ENCODE measurements at regions not wholly inside any gene's neighbourhood (a gene's known extent, or its start where the extent isn't known, plus 50 kb on each side); places are given as distances from the start of the nearest gene placed in this dataset.

DNA sequence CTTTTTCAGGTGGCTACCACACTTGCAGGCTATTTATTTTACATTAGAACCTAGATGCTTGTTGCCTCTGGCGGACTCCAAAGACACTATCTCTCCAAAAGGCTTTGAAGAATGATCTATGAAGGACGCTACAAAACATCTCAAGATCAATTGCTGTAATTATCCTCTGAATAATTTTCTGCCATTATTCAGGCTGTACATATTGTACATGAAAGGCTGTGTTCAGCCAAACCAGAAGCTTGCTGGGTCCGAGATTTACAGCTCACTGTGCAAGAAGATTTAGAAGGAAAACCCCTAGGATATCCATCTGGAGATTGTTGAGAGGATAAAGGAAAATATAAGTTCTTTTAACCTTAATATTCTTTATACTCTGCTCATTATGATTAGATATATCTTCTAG is 523.6 kb upstream of the PLXNA2 start:
- TF ChIP-seq, protein P1, sequence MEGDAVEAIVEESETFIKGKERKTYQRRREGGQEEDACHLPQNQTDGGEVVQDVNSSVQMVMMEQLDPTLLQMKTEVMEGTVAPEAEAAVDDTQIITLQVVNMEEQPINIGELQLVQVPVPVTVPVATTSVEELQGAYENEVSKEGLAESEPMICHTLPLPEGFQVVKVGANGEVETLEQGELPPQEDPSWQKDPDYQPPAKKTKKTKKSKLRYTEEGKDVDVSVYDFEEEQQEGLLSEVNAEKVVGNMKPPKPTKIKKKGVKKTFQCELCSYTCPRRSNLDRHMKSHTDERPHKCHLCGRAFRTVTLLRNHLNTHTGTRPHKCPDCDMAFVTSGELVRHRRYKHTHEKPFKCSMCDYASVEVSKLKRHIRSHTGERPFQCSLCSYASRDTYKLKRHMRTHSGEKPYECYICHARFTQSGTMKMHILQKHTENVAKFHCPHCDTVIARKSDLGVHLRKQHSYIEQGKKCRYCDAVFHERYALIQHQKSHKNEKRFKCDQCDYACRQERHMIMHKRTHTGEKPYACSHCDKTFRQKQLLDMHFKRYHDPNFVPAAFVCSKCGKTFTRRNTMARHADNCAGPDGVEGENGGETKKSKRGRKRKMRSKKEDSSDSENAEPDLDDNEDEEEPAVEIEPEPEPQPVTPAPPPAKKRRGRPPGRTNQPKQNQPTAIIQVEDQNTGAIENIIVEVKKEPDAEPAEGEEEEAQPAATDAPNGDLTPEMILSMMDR (IDR thresholded peaks at IDR 0.05; ENCODE audit: insufficient read depth, missing control alignments), result no peak
- DNase-seq (ENCODE audit: insufficient read length, low spot score) (no peak), FAIRE-seq (no peak)

DNA sequence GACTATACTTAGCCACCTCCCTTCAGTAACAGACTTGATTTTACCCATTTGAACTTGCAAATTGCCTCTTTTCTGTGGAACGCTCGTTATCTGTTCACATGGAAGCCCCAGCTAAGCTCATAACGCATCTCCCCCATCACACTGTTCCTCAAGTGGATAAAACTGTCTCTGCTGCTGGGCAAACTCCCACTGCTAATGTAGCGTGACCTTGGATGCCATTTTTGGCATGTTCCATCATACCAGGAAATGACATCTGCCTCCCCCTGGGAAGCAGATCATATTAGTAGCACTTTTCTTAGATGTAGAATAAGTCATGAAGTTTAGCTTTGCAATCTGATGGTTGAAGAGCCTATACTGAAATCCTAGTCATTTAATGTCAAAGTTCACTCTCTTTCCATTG is 528.7 kb upstream of the PLXNA2 start:
- FAIRE-seq (no peak), DNase-seq (ENCODE audit: insufficient read length, low spot score) (no peak)
- TF ChIP-seq, protein P1 (IDR thresholded peaks at IDR 0.05; ENCODE audit: insufficient read depth, missing control alignments), result no peak

DNA sequence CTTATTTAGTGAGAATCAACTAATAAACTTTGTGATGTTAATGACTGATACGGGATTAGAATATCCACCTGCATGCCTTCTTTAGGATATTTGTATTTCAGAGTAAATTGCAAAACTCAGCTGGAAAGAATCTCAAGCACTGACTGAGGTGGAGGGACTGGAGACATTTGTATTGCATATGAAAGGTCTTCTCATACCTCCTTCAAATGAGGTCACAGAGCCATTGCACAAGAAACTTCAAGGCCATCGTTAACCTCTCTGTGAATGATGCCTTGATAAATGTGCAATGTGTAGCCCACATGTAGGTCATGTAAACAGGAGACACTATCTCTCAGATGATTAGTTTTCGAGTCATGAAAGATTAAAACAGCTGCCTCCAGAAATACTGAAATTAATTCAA is 531.7 kb upstream of the PLXNA2 start:
- TF ChIP-seq, protein P1 (IDR thresholded peaks at IDR 0.05; ENCODE audit: insufficient read depth, missing control alignments), result no peak
- DNase-seq (ENCODE audit: insufficient read length, low spot score) (no peak), FAIRE-seq (no peak)

DNA sequence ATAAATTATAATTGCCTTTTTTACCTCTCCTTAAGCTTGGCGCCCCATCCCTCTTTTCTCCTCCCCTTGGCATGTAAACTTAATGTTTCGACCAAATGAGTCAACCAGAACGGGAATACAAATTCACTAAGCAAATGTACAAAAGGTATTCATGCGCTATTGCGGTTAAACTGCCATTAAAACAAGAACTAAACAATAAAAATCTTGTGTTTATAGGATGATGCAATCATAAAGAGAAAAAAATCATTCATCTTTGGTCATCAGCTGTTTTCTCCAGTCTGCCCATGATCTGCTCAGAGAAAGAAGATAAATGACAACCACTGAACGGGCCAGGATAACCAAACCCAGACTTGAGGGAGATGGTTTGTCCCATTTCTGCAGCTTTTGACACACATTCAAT is 534.2 kb upstream of the PLXNA2 start:
- FAIRE-seq (no peak), DNase-seq (ENCODE audit: insufficient read length, low spot score) (no peak)
- TF ChIP-seq, protein P1 (IDR thresholded peaks at IDR 0.05; ENCODE audit: insufficient read depth, missing control alignments), result no peak

DNA sequence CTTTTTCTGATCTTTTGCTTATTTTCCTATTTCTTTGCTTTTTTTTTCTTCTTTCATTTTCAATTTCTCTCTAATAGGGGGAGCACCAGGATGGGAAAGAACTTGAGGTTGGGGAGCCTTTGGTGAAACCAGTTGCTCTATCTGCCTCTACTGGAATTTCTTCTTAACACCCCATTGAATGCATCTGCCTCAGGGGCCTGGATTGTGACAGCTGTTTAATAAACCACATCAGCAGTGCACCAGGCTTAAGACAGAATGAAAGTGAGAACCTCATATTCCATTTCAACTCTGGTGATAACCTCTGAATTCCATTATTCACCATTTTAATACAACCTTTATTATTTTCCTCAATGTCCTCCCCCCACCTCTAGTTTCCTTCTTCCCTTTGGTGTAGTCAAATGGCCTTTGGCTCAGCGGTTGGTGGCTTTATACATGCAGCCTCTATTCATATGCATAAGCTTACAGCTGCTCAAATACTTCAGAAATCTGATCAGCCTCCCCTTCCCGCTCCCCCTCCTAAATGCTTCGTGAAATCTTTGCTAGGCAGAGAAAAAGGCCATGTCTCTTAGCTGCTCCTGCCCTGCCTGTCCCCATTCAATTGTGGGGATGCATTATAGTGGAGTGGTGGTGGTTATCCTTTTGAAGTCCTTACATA is 537.3 kb upstream of the PLXNA2 start:
- TF ChIP-seq, protein P1 (IDR thresholded peaks at IDR 0.05; ENCODE audit: insufficient read depth, missing control alignments), result no peak
- no peak for DNase-seq (ENCODE audit: insufficient read length, low spot score)
- FAIRE-seq, result no peak

DNA sequence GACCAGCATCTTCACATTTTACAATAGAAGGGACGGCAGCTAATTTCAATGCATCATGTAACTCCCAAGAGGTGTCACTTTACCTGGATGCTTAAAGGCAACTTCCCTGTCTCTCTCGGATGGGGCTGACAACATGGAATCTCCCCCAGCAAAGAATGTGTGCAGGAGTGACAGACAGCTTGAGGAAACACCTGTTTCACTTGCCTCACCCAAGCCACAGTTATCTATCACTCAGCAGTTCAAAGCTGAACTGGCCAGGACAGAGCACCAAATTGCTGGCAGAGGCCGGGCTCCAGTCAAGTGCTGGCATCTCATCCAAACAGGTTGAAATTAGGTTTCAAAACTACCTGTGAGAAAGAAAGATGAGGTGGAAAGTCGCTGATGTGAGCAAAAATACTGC is 538.0 kb upstream of the PLXNA2 start:
- no peak for FAIRE-seq
- TF ChIP-seq, protein P1 (IDR thresholded peaks at IDR 0.05; ENCODE audit: insufficient read depth, missing control alignments), result no peak

DNA sequence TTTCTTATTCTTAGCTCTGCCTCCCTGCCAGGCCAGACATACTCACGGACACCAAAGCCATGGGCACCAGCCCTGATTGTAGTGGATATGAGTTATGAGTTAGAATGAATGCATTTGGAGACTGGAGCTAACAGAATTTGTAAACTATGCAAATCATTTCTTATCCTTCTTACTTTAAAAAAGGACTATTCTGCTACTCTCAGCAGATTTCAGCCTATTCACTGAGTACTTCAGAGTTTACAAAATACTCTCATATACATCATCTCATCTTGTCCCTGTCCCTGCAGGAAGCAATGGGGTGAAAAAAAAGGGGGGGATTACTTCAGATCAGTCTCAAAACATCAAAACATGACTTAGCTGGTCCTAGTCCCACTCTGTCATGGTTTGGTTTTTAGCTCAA is 541.4 kb upstream of the PLXNA2 start:
- DNase-seq (ENCODE audit: insufficient read length, low spot score) (no peak), FAIRE-seq (no peak)
- TF ChIP-seq, protein P1 (IDR thresholded peaks at IDR 0.05; ENCODE audit: insufficient read depth, missing control alignments), result no peak

More for the DNA sequence above, 538.0 kb upstream of the PLXNA2 start:
- DNase-seq (ENCODE audit: insufficient read length, low spot score), result no peak
